Heart right ventricle (tissue), 16 donors: ENCODE measurements at regions not wholly inside any gene's neighbourhood (a gene's known extent, or its start where the extent isn't known, plus 50 kb on each side); places are given as distances from the start of the nearest gene placed in this dataset.

ENCODE experiments used
- ATAC-seq, 8 donors: fragments of 200-7000 bp; cut with Tn5 transposase; one replicate each; pipeline ENCODE4 v1.9.1; 2020; ENCODE audit warnings: mild to moderate bottlenecking in 8 of 8, moderate library complexity in 8 of 8, moderate number of reproducible peaks in 1 of 8
- DNase-seq, 2 donors: peaks; one replicate each; pipeline ENCODE4 v3.0.0-alpha.2; 2020
- H3K27ac ChIP-seq, 10 donors: fragments of 200-600 bp; sonication (generic) in 2 of 10; one replicate each; pipeline versions ENCODE4 v1.5.0 to v1.8.0; 2020 to 2022; ENCODE audit warnings: mild to moderate bottlenecking in 3 of 10
- H3K27me3 ChIP-seq, 7 donors: fragments of 200-600 bp; one replicate each; pipeline ENCODE4 v1.8.0; 2021 to 2022; ENCODE audit warnings: mild to moderate bottlenecking in 2 of 7
- H3K36me3 ChIP-seq, 9 donors: fragments of 200-600 bp; sonication (generic) in 1 of 9; one replicate each; pipeline versions ENCODE4 v1.5.0 to v1.8.0; 2020 to 2022; ENCODE audit warnings: mild to moderate bottlenecking in 2 of 9
- H3K4me1 ChIP-seq, 9 donors: fragments of 200-600 bp; sonication (generic) in 1 of 9; one replicate each; pipeline versions ENCODE4 v1.5.0 to v1.8.0; 2020 to 2022; ENCODE audit warnings: mild to moderate bottlenecking in 4 of 9
- H3K4me3 ChIP-seq, 10 donors: fragments of 200-600 bp; sonication (generic) in 2 of 10; one replicate each; pipeline versions ENCODE4 v1.5.0 to v1.8.0; 2020 to 2022; ENCODE audit warnings: mild to moderate bottlenecking in 7 of 10, moderate library complexity in 2 of 10
- H3K9me3 ChIP-seq, 11 donors: fragments of 200-600 bp in 10 of 11; sonication (generic) in 2 of 11; one replicate each; pipeline versions ENCODE4 v1.5.0 to v1.8.0; 2013 to 2022; ENCODE audit warnings: mild to moderate bottlenecking in 2 of 11, control low read depth in 1 of 11, moderate library complexity in 1 of 11
- WGBS, 2 donors: extraction: QIAGEN DNeasy Blood & Tissue Kit; methylation state at CpG; one replicate each; pipeline ENCODE4 v1.1.7; 2013; ENCODE audit warnings: inconsistent platforms in 1 of 2; 5-methylcytosine and 5-hydroxymethylcytosine counted together
- intact Hi-C, 10 donors: fragments of 100-400 bp; cut with DNase I; formaldehyde crosslinking; loops; one replicate each; pipeline versions ENCODE4 v1.11.1 to v1.14.2; 2022
- TF ChIP-seq, protein P1 (sequence below), 9 donors: fragments of 200-600 bp; sonication (generic) in 2 of 9; IDR thresholded peaks; one replicate each; pipeline versions ENCODE4 v1.5.0 to v1.8.0; 2021 to 2022; ENCODE audit warnings: antibody characterized with exemption in 9 of 9, mild to moderate bottlenecking in 5 of 9, moderate library complexity in 1 of 9
- donor health status: Arrhythmogenic right ventricular cardiomyopathy.
- donor health status: ischemic (EF 13 %, LVEDD 7.1; RV severe dilation, severe dysfunction).
- donor health status: healthy with polysubstance abuse.
- donor health status: DM: no; HTN: yes; CAD: no.
- donor health status: DM: no; HTN: no; CAD: no.
- donor health status: ischemic (EF 25% LVEDD 6.9; RV normal size, moderate dysfunction).
- donor health status: ischemic (EF 25% LVEDD 5.7; RV mildly dilated, moderate dysfunction).
- donor health status: healthy.
- donor health status: DM: yes; HTN: yes; CAD: no.
- donor health status: Ischemic cardiomyopathy.
- donor health status: ischemic (EF 35%, LVEDD 5.7; RV mildly dilated, moderate dysfunction).
- donor health status: nonischemic (EF 11% LVEDD 7.7; RV severe dilation, severe dysfunction).
- donor health status: DM: yes; HTN: yes; CAD: no.
- donor health status: PGD.
- donor health status: ischemic (EF 29% LVEDD 5.4; RV normal size, mild dysfunction).
- donor health status: nonischemic (EF 23%, LVEDD 6.1; RV moderate dilation, normal function).

DNA sequence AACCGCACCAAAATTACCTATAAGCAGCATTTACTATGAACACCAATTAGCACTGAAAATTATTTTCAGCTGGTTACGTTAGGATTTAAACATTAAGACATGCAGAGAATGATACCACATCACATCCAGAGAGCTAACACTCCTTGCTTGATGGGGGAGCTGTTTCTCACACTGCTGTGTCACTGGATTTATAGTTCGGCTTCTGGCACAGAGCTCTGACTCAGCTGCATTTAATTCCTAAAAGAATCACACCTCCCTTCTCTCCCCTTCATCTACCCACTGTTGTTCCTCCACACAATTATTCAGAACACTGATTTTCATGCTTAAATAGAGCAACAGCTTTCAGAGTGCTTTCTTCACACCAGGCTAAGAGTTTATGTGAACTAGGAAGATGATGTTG, 82.6 kb upstream of the SV2C start:
- H3K4me1 ChIP-seq = no peaks in the 10 kb centered on the region
- no peak overlapping the region for H3K4me3 ChIP-seq
- H3K27me3 ChIP-seq = no peaks in the 10 kb centered on the region
- TF ChIP-seq, protein P1, sequence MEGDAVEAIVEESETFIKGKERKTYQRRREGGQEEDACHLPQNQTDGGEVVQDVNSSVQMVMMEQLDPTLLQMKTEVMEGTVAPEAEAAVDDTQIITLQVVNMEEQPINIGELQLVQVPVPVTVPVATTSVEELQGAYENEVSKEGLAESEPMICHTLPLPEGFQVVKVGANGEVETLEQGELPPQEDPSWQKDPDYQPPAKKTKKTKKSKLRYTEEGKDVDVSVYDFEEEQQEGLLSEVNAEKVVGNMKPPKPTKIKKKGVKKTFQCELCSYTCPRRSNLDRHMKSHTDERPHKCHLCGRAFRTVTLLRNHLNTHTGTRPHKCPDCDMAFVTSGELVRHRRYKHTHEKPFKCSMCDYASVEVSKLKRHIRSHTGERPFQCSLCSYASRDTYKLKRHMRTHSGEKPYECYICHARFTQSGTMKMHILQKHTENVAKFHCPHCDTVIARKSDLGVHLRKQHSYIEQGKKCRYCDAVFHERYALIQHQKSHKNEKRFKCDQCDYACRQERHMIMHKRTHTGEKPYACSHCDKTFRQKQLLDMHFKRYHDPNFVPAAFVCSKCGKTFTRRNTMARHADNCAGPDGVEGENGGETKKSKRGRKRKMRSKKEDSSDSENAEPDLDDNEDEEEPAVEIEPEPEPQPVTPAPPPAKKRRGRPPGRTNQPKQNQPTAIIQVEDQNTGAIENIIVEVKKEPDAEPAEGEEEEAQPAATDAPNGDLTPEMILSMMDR (IDR thresholded peaks at IDR 0.05) = no peak
- WGBS, 2 donors = 83% methylated on average over 3 of the region's 3 CpGs
- intact Hi-C loops = no loop called here
- no peak for DNase-seq
- H3K36me3 ChIP-seq = no peaks in the 10 kb centered on the region
- H3K9me3 ChIP-seq = peaks cover 0 to 10% (median 0%) of the 10 kb centered on the region in 11 donors
- no peak for ATAC-seq
- H3K27ac ChIP-seq = no peak overlapping the region

DNA sequence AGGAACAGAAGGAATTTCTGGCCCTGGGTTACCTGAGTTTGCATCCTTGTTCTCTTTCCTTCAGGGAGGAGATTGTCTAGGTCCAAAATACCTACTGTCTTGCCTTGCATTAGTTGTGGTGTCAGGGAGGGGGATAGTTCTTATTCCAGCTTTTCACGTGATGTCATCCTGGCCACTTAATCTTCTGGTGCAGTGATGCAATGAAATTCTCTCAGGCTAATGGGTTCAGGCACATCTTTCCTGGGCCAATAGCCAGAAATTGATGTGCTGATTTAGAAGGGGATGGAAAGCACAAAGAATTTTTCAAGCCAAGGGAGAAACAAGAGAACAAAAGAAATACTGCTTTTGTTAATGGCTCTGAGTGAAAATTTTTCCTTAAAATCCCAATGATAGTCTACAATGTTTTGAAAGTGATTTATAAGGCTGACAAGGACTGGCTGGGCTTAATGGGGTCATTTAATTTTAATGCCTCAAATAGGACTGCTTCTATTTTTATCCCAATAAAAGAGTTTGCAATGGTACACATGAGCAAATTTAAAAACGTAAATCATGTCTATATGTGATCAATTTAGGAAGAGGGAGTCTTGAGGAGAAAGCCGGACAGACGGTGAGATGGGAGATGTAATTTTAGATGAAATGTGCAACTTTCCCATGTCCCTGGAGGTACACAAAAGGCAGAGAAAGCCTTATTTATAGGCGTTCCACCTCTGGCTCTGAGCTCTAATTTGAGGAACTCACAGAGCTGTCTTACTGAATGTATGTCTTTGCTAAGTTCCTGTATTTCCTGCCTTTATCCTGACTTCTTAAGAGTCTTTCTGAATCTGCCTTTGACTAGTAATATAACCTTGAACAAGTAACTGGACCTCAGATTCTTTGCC, 89.3 kb upstream of the SV2C start:
- TF ChIP-seq, protein P1 (IDR thresholded peaks at IDR 0.05) = no peak
- ATAC-seq (no peak), DNase-seq (no peak)
- 67 to 81% methylated on average over 5 of the region's 5 CpGs for WGBS, 2 donors
- Histone ChIP-seq H3K4me3 (no peak overlapping the region), H3K4me1 (no peaks in the 10 kb centered on the region), H3K27ac (no peak overlapping the region), H3K27me3 (no peaks in the 10 kb centered on the region), H3K9me3 (peaks cover 0 to 10% (median 0%) of the 10 kb centered on the region in 11 donors), H3K36me3 (no peaks in the 10 kb centered on the region)
- intact Hi-C loops = no loop called here

DNA sequence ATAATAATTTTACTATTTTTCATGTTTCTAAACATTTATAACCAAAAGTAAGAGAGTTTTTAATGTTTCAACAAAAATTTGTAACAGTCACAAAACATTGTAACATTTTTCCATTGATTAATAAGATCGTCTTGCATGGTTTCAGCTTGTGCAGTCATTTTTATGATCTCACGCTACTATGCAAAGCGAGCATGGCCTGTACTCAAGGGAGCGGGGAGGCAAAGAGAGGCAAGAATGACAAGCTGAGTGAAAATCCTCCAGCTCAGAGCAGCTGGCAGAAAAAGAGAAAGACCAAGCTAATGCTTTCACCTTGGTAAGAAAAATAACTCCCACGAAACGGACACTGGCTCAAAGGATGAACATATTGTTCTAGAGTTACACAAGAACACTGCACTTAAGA, 90.0 kb upstream of the SV2C start:
- intact Hi-C loops = no loop called here
- Histone ChIP-seq H3K27me3 (no peaks in the 10 kb centered on the region), H3K4me3 (no peak overlapping the region)

DNA sequence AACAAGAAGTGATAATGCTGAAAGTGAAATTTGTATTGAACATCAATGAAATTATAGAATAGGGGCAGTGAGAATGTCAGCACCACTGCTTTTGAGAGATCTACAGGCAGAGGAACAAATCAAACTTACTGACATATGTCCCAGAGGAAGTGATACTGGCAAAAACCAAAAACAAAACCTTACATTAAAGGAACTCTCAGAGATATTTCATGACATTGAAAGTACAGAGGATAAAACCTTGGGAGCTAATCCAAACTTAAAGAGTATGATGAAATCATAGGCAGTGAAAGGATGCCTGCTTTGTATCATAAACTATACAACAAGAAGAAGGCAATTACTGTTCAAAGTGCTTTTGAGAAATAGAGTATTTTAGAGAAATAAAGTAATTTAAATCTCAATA, 90.4 kb upstream of the SV2C start:
- TF ChIP-seq, protein P1 (IDR thresholded peaks at IDR 0.05) = no peak
- Histone ChIP-seq H3K27ac (no peak overlapping the region), H3K9me3 (peaks cover 0 to 4% (median 0%) of the 10 kb centered on the region in 11 donors), H3K4me1 (no peaks in the 10 kb centered on the region), H3K4me3 (no peak overlapping the region), H3K27me3 (no peaks in the 10 kb centered on the region), H3K36me3 (no peaks in the 10 kb centered on the region)
- intact Hi-C loops = no loop called here
- DNase-seq = no peak
- ATAC-seq = no peak

More for the DNA sequence above, 90.0 kb upstream of the SV2C start:
- peaks cover 0 to 7% (median 0%) of the 10 kb centered on the region in 11 donors for H3K9me3 ChIP-seq
- 85 to 87% methylated on average over 6 of the region's 6 CpGs for WGBS, 2 donors
- TF ChIP-seq, protein P1 (IDR thresholded peaks at IDR 0.05) = no peak
- H3K4me1 ChIP-seq = no peaks in the 10 kb centered on the region
- H3K36me3 ChIP-seq = no peaks in the 10 kb centered on the region
- DNase-seq (no peak), ATAC-seq (no peak)
- no peak overlapping the region for H3K27ac ChIP-seq
